ENCODE measurements at regions not wholly inside any gene's neighbourhood (a gene's known extent, or its start where the extent isn't known, plus 50 kb on each side); places are given as distances from the start of the nearest gene placed in this dataset.

- Histone ChIP-seq H3K4me1 (replicated peaks; ENCODE audit: insufficient read depth) (no peaks in the 10 kb centered on the region), H3K27ac (no peak overlapping the region), H3K9me3 (ENCODE audit: insufficient read depth, low read depth) (no peaks in the 10 kb centered on the region), H3K4me3 (no peak overlapping the region), H3K4me2 (no peak overlapping the region), H3K27me3 (ENCODE audit: insufficient read depth, low read depth) (peaks cover 11% of the 10 kb centered on the region; the same call in 1 of the 2 replicates), H2AFZ (no peak overlapping the region), H3K36me3 (ENCODE audit: low read depth) (no peaks in the 10 kb centered on the region), H4K20me1 (ENCODE audit: insufficient read depth) (no peaks in the 10 kb centered on the region), H3F3A (ENCODE audit: insufficient read depth, low read depth) (no peaks in the 10 kb centered on the region), H3K9me2 (ENCODE audit: insufficient read depth) (no peaks in the 10 kb centered on the region), H3K79me2 (ENCODE audit: low read depth) (no peaks in the 10 kb centered on the region)
- intact Hi-C loops (cut with micrococcal nuclease; ENCODE audit: unreplicated experiment) = no loop called here
- TF ChIP-seq CTCF (conservative IDR thresholded peaks at IDR 0.05) (no peak), EZH2 (IDR thresholded peaks at IDR 0.05; ENCODE audit: low read depth) (no peak)
- ChIA-PET POLR2A (ENCODE audit: unreplicated experiment) (no interaction called here), CTCF (no interaction called here)
- no TSS peak for BruUV-seq (replicated peaks)
- no peak for DNase-seq
These were observed 69.9 kb upstream of the ARHGEF7 start for GRCh38 chr13:111045170-111045569.

- no peak overlapping the region for H3K4me3 ChIP-seq
- CTCF ChIA-PET = no interaction called here
- intact Hi-C loops (cut with micrococcal nuclease; ENCODE audit: unreplicated experiment) = no loop called here
- peaks cover 20% of the 10 kb centered on the region; the same call in 1 of the 2 replicates for H3K27me3 ChIP-seq (ENCODE audit: insufficient read depth, low read depth)
- no peak overlapping the region for H3K4me2 ChIP-seq
- H3K9me3 ChIP-seq (ENCODE audit: insufficient read depth, low read depth) = no peaks in the 10 kb centered on the region
- no peaks in the 10 kb centered on the region for H3K36me3 ChIP-seq (ENCODE audit: low read depth)
- no peaks in the 10 kb centered on the region for H3F3A ChIP-seq (ENCODE audit: insufficient read depth, low read depth)
- no peaks in the 10 kb centered on the region for H3K4me1 ChIP-seq (replicated peaks; ENCODE audit: insufficient read depth)
- BruUV-seq (replicated peaks) = no TSS peak
- H3K79me2 ChIP-seq (ENCODE audit: low read depth) = no peaks in the 10 kb centered on the region
- no peaks in the 10 kb centered on the region for H3K9me2 ChIP-seq (ENCODE audit: insufficient read depth)
- no peak for DNase-seq
- H2AFZ ChIP-seq = no peak overlapping the region
- H4K20me1 ChIP-seq (ENCODE audit: insufficient read depth) = no peaks in the 10 kb centered on the region
- POLR2A ChIA-PET (ENCODE audit: unreplicated experiment) = no interaction called here
- no peak for TF ChIP-seq CTCF (conservative IDR thresholded peaks at IDR 0.05)
- TF ChIP-seq EZH2 (IDR thresholded peaks at IDR 0.05; ENCODE audit: low read depth) = no peak
- H3K27ac ChIP-seq = no peak overlapping the region
These were observed 70.9 kb upstream of the ARHGEF7 start for GRCh38 chr13:111044087-111044830.

GRCh38 chr13:111043575-111043982, 71.5 kb upstream of the ARHGEF7 start:
- Histone ChIP-seq H4K20me1 (ENCODE audit: insufficient read depth) (no peaks in the 10 kb centered on the region), H3F3A (ENCODE audit: insufficient read depth, low read depth) (no peaks in the 10 kb centered on the region), H2AFZ (no peak overlapping the region), H3K4me2 (no peak overlapping the region), H3K4me1 (replicated peaks; ENCODE audit: insufficient read depth) (no peaks in the 10 kb centered on the region), H3K79me2 (ENCODE audit: low read depth) (no peaks in the 10 kb centered on the region), H3K36me3 (ENCODE audit: low read depth) (no peaks in the 10 kb centered on the region), H3K27me3 (ENCODE audit: insufficient read depth, low read depth) (peaks cover 26% of the 10 kb centered on the region; the same call in 1 of the 2 replicates), H3K9me2 (ENCODE audit: insufficient read depth) (no peaks in the 10 kb centered on the region), H3K9me3 (ENCODE audit: insufficient read depth, low read depth) (no peaks in the 10 kb centered on the region), H3K27ac (no peak overlapping the region), H3K4me3 (no peak overlapping the region)
- POLR2A ChIA-PET (ENCODE audit: unreplicated experiment) = no interaction called here
- intact Hi-C loops (cut with micrococcal nuclease; ENCODE audit: unreplicated experiment) = no loop called here
- DNase-seq = peak; percentile 25 to 45
- CTCF ChIA-PET = no interaction called here
- no TSS peak for BruUV-seq (replicated peaks)
- no peak for TF ChIP-seq EZH2 (IDR thresholded peaks at IDR 0.05; ENCODE audit: low read depth)
- no peak for TF ChIP-seq CTCF (conservative IDR thresholded peaks at IDR 0.05)
